C4-2B (cell line): ENCODE measurements at regions not wholly inside any gene's neighbourhood (a gene's known extent, or its start where the extent isn't known, plus 50 kb on each side); places are given as distances from the start of the nearest gene placed in this dataset.

ENCODE experiments used
- ZFX ChIP-seq: fragments of 450-650 bp; IDR thresholded peaks from 2 replicates; pipeline ENCODE4 v1.6.1; 2017
- TF ChIP-seq, protein P1 (sequence below): fragments of 450-650 bp; conservative IDR thresholded peaks from 2 replicates; pipeline ENCODE4 v1.5.1; 2017; ENCODE audit warnings: mild to moderate bottlenecking

DNA sequence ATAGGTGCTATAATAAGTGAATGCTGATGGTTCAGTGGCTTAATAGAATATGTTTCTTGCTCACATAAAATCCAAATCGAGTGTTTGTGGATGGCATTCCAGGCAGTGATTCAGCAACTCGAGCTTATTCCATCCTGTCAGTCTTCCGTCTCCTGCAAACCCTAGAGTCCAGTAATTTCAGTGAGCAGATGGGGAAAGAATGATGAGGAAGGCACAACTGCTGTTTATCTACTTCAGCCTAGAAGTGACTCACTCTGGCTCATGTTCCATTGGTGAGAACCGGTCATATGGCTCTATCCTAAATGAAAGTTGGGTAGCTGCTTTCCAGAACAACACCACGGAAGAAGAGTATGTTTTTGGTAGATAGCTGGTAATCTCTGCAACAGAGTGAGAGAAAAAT lies 421.8 kb upstream of the PDE3A start:
- no peak for TF ChIP-seq ZFX
- TF ChIP-seq, protein P1, sequence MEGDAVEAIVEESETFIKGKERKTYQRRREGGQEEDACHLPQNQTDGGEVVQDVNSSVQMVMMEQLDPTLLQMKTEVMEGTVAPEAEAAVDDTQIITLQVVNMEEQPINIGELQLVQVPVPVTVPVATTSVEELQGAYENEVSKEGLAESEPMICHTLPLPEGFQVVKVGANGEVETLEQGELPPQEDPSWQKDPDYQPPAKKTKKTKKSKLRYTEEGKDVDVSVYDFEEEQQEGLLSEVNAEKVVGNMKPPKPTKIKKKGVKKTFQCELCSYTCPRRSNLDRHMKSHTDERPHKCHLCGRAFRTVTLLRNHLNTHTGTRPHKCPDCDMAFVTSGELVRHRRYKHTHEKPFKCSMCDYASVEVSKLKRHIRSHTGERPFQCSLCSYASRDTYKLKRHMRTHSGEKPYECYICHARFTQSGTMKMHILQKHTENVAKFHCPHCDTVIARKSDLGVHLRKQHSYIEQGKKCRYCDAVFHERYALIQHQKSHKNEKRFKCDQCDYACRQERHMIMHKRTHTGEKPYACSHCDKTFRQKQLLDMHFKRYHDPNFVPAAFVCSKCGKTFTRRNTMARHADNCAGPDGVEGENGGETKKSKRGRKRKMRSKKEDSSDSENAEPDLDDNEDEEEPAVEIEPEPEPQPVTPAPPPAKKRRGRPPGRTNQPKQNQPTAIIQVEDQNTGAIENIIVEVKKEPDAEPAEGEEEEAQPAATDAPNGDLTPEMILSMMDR: no peak
